NB4 (cell line): ENCODE measurements at regions not wholly inside any gene's neighbourhood (a gene's known extent, or its start where the extent isn't known, plus 50 kb on each side); places are given as distances from the start of the nearest gene placed in this dataset.

Source experiments
- DNase-seq: peaks from one replicate; pipeline ENCODE4 v3.0.0; 2010; ENCODE audit warnings: low read depth
- H3K4me3 ChIP-seq: one replicate; pipeline ENCODE4 v1.5.1; 2011; ENCODE audit warnings: mild to moderate bottlenecking, low read depth, low read length, moderate library complexity
- CTCF ChIP-seq: IDR thresholded peaks from one replicate; pipeline ENCODE4 v1.5.1; 2012; ENCODE audit warnings: low read depth, low read length
- MAX ChIP-seq: IDR thresholded peaks from 2 replicates; pipeline ENCODE4 v1.6.1; 2011; ENCODE audit warnings: low read depth, low read length
- MYC ChIP-seq: IDR thresholded peaks from 2 replicates; pipeline ENCODE4 v1.6.1; 2011; ENCODE audit warnings: low read depth, low read length
- POLR2A ChIP-seq: IDR thresholded peaks from 2 replicates; pipeline ENCODE4 v1.6.1; 2011; ENCODE audit warnings: mild to moderate bottlenecking; ENCODE audit not compliant: insufficient read length; ENCODE audit errors: extremely low read depth

GRCh38 chr10:104505521-104506042 lies 135.5 kb upstream of the SORCS3 start:
- no peak overlapping the region for H3K4me3 ChIP-seq
- TF ChIP-seq POLR2A (no peak), CTCF (no peak), MYC (no peak), MAX (no peak)
- no peak for DNase-seq

GRCh38 chr10:104509981-104510380 lies 131.1 kb upstream of the SORCS3 start:
- no peak overlapping the region for H3K4me3 ChIP-seq
- no peak for DNase-seq
- TF ChIP-seq MAX (no peak), MYC (no peak), CTCF (no peak), POLR2A (no peak)

GRCh38 chr10:104510644-104511043 lies 130.4 kb upstream of the SORCS3 start:
- no peak for TF ChIP-seq POLR2A
- no peak for TF ChIP-seq CTCF
- TF ChIP-seq MYC = no peak
- TF ChIP-seq MAX = no peak
- DNase-seq = no peak
- no peak overlapping the region for H3K4me3 ChIP-seq

- no peak overlapping the region for H3K4me3 ChIP-seq
- DNase-seq = no peak
- TF ChIP-seq MAX (no peak), MYC (no peak), POLR2A (no peak), CTCF (no peak)
These were observed 128.3 kb upstream of the SORCS3 start for GRCh38 chr10:104512800-104513199.

GRCh38 chr10:104515678-104516199 lies 125.4 kb upstream of the SORCS3 start:
- no peak for TF ChIP-seq CTCF
- no peak for TF ChIP-seq POLR2A
- no peak for TF ChIP-seq MYC
- TF ChIP-seq MAX = no peak
- DNase-seq = no peak
- H3K4me3 ChIP-seq = no peak overlapping the region

GRCh38 chr10:104516986-104517385 lies 124.1 kb upstream of the SORCS3 start:
- no peak overlapping the region for H3K4me3 ChIP-seq
- DNase-seq = no peak
- TF ChIP-seq POLR2A (no peak), MAX (no peak), CTCF (no peak), MYC (no peak)
